ENCODE measurements at regions not wholly inside any gene's neighbourhood (a gene's known extent, or its start where the extent isn't known, plus 50 kb on each side); places are given as distances from the start of the nearest gene placed in this dataset.

- 45% methylated on average over 1 of the region's 1 CpG for WGBS (ENCODE audit: insufficient coverage)
- Histone ChIP-seq H3K36me3 (ENCODE audit: control insufficient read depth, insufficient read depth, low read length) (no peaks in the 10 kb centered on the region), H3K27me3 (ENCODE audit: control insufficient read depth, insufficient read depth, low read length) (no peaks in the 10 kb centered on the region), H3K4me3 (ENCODE audit: low read length) (no peak overlapping the region), H3K4me1 (ENCODE audit: control insufficient read depth, insufficient read depth, low read length) (peaks cover 6% of the 10 kb centered on the region), H3K9me3 (ENCODE audit: control insufficient read depth, insufficient read depth, low read length) (no peaks in the 10 kb centered on the region), H3K27ac (ENCODE audit: low read length) (no peak overlapping the region)
- Mint-ChIP-seq H3K9me3 (no peaks in the 10 kb centered on the region), H3K27me3 (ENCODE audit: low read depth in 2 of 2) (peaks cover 16 to 18% of the 10 kb centered on the region in 2 donors), H3K4me1 (peaks cover 13 to 19% of the 10 kb centered on the region in 2 donors), H3K27ac (no peak overlapping the region), H3K36me3 (no peaks in the 10 kb centered on the region), H3K4me3 (no peak overlapping the region)
- DNase-seq (no peak), ATAC-seq (no peak)
- intact Hi-C loops (cut with micrococcal nuclease), result no loop called here
- TF ChIP-seq CTCF (IDR thresholded peaks at IDR 0.05), result no peak
Measured at GRCh38 chr6:3561725-3562124, 104.9 kb upstream of the SLC22A23 start.

- Mint-ChIP-seq H3K4me3 (no peak overlapping the region), H3K4me1 (peaks cover 13 to 19% of the 10 kb centered on the region in 2 donors), H3K9me3 (no peaks in the 10 kb centered on the region), H3K36me3 (no peaks in the 10 kb centered on the region), H3K27ac (no peak overlapping the region), H3K27me3 (ENCODE audit: low read depth in 2 of 2) (peaks cover 26 to 28% of the 10 kb centered on the region in 2 donors)
- Histone ChIP-seq H3K36me3 (ENCODE audit: control insufficient read depth, insufficient read depth, low read length) (no peaks in the 10 kb centered on the region), H3K4me1 (ENCODE audit: control insufficient read depth, insufficient read depth, low read length) (peaks cover 6% of the 10 kb centered on the region), H3K27ac (ENCODE audit: low read length) (no peak overlapping the region), H3K27me3 (ENCODE audit: control insufficient read depth, insufficient read depth, low read length) (peaks cover 2% of the 10 kb centered on the region), H3K4me3 (ENCODE audit: low read length) (no peak overlapping the region), H3K9me3 (ENCODE audit: control insufficient read depth, insufficient read depth, low read length) (no peaks in the 10 kb centered on the region)
- 100% methylated on average over 1 of the region's 1 CpG for WGBS (ENCODE audit: insufficient coverage)
- ATAC-seq (no peak), DNase-seq (no peak)
- intact Hi-C loops (cut with micrococcal nuclease), result no loop called here
- no peak for TF ChIP-seq CTCF (IDR thresholded peaks at IDR 0.05)
Measured at GRCh38 chr6:3560211-3560610, 103.4 kb upstream of the SLC22A23 start.

GRCh38 chr6:3559561-3559960, 102.7 kb upstream of the SLC22A23 start:
- Histone ChIP-seq H3K36me3 (ENCODE audit: control insufficient read depth, insufficient read depth, low read length) (no peaks in the 10 kb centered on the region), H3K27ac (ENCODE audit: low read length) (no peak overlapping the region), H3K9me3 (ENCODE audit: control insufficient read depth, insufficient read depth, low read length) (no peaks in the 10 kb centered on the region), H3K4me1 (ENCODE audit: control insufficient read depth, insufficient read depth, low read length) (peaks cover 6% of the 10 kb centered on the region), H3K27me3 (ENCODE audit: control insufficient read depth, insufficient read depth, low read length) (peaks cover 2% of the 10 kb centered on the region), H3K4me3 (ENCODE audit: low read length) (no peak overlapping the region)
- no peak overlapping the region for H3K27ac Mint-ChIP-seq
- no peaks in the 10 kb centered on the region for H3K9me3 Mint-ChIP-seq
- no peak for DNase-seq
- H3K27me3 Mint-ChIP-seq (ENCODE audit: low read depth in 2 of 2), result peaks cover 27 to 28% of the 10 kb centered on the region in 2 donors
- no peaks in the 10 kb centered on the region for H3K36me3 Mint-ChIP-seq
- peaks cover 13 to 19% of the 10 kb centered on the region in 2 donors for H3K4me1 Mint-ChIP-seq
- H3K4me3 Mint-ChIP-seq, result no peak overlapping the region
- peak in 1 of 3 donors; percentile 21 for ATAC-seq
- intact Hi-C loops (cut with micrococcal nuclease), result no loop called here
- no peak for TF ChIP-seq CTCF (IDR thresholded peaks at IDR 0.05)
- 82% methylated on average over 3 of the region's 3 CpGs for WGBS (ENCODE audit: insufficient coverage)

GRCh38 chr6:3557336-3557735, 100.5 kb upstream of the SLC22A23 start:
- DNase-seq, result no peak
- H3K27me3 Mint-ChIP-seq (ENCODE audit: low read depth in 2 of 2), result peaks cover 27 to 44% of the 10 kb centered on the region in 2 donors
- H3K4me1 ChIP-seq (ENCODE audit: control insufficient read depth, insufficient read depth, low read length), result no peaks in the 10 kb centered on the region
- ATAC-seq, result no peak
- no peaks in the 10 kb centered on the region for H3K4me1 Mint-ChIP-seq
- no peak overlapping the region for H3K27ac ChIP-seq (ENCODE audit: low read length)
- no peaks in the 10 kb centered on the region for H3K36me3 Mint-ChIP-seq
- no peak overlapping the region for H3K4me3 Mint-ChIP-seq
- no peaks in the 10 kb centered on the region for H3K9me3 Mint-ChIP-seq
- no peaks in the 10 kb centered on the region for H3K9me3 ChIP-seq (ENCODE audit: control insufficient read depth, insufficient read depth, low read length)
- no peaks in the 10 kb centered on the region for H3K36me3 ChIP-seq (ENCODE audit: control insufficient read depth, insufficient read depth, low read length)
- no peak overlapping the region for H3K27ac Mint-ChIP-seq
- intact Hi-C loops (cut with micrococcal nuclease), result no loop called here
- WGBS (ENCODE audit: insufficient coverage), result 100% methylated on average over 1 of the region's 3 CpGs
- H3K27me3 ChIP-seq (ENCODE audit: control insufficient read depth, insufficient read depth, low read length), result peaks cover 6% of the 10 kb centered on the region
- no peak for TF ChIP-seq CTCF (IDR thresholded peaks at IDR 0.05)
- no peak overlapping the region for H3K4me3 ChIP-seq (ENCODE audit: low read length)

Measured in natural killer cell (primary cell).